ENCODE measurements at regions not wholly inside any gene's neighbourhood (a gene's known extent, or its start where the extent isn't known, plus 50 kb on each side); places are given as distances from the start of the nearest gene placed in this dataset.
"Not testable (repeated sequence)": the region's sequence is repeated elsewhere in the genome, so short reads cannot be mapped to it uniquely, and the experiment has no call there.

DNA sequence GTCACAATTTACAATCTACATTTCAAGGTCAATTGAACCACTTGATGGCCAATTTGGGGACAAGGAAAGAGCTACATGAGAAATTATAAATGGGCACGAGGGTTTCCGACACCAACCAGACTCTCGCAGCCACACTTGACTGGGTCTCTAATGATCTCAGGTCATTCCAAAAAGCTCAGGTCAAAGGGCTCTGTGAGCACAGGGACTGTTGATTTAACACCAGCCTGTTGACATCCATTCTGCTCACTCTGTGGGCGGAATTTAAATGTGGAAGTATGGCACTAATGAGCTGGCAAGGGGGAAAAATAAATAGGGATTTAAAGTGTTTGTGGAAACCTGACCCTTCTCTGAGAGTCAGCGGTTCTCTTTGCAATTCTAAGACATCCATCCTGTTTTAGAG lies 810.7 kb upstream of the AUTS2 start:
- no peak for DNase-seq (ENCODE audit: low spot score)

DNA sequence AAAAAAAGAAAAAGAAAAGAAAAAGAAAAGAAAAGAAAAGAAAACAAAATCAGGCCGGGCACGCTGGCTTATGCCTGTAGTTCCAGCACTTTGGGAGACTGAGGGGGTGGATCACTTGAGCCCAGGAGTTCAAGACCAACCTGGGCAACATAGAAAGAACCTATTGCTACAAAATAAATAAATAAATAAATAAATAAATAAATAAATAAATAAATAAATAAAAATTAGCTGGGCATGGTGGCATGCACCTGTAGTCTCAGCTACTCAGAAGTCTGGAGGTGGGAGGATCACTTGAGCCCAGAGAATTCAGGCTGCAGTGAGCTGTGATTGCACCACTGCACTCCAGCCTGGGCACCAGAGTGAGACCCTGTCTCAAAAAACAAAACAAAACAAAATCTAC lies 809.7 kb upstream of the AUTS2 start:
- DNase-seq (ENCODE audit: low spot score) = not testable (repeated sequence)

DNA sequence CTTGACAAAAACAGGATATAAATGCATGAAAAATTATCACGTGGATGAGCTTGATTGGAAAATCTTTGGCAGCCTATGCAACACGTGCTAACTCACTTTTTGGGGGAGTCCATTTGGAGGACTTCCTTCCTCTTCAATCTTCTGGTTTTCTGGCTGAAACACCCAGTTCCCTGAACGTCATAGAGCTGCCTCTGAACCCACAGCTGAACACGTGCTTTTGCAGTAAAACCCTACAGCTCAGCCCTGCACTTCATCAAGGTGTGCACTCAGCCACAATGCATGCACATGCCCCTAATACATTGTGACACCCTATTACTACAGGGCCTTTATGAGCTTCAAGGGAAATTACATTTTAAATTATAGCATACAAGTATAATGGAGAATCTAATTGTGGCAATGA lies 808.7 kb upstream of the AUTS2 start:
- DNase-seq (ENCODE audit: low spot score) = no peak

DNA sequence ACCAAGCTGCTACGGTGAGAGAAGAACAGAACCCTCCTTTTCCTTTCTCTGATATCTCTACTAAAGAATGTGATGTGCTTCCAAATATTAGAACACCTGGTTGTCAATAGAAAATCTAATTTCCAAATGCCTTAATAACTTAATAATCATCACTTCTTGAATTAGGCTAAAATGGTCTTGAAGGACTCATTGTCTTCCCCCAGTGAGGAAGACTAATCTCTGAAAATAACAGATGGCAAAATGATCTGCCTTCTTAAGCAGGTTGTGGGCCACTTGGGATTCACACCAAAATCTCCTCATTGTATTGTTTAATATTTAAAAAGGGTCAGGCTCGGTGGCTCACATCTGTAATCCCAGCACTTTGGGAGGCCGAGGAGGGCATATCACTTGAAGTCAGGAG lies 805.9 kb upstream of the AUTS2 start:
- DNase-seq (ENCODE audit: low spot score) = no peak

DNA sequence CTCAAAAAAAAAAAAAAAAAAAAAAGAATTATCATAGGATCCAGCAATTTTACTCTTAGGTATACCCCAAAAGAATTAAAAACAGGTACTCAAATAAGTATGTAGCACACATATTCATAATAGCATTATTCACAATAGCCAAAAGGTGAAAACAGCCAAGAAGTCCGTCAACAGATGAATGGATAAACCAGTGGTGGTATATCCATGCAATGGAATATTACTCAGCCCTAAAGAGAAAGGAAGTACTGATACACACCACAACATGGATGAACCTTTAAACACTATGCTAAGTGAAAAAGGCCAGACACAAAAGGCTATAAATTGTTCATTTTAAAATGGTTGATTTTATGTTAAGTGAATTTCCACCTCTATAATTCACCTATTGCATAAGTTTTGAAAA lies 804.8 kb upstream of the AUTS2 start:
- DNase-seq (ENCODE audit: low spot score) = no peak

DNA sequence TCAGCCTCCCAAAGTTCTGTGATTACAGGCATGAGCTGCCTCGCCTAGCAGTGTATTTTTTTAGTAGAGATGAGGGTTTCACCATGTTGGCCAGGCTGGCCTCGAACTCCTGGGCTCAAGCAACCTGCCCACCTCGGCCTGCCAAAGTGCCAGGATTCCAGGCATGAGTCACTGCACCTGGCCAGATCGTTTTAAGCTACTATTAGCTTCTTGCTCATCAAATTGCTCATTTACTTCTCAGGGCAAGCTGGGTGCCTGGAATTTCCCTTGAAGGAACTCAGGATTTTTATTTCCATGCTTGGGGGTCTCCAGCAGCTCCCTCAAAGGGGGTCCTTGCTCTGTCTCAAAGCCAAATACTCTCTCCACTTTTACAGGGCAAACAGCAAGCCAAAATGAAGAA lies 798.0 kb upstream of the AUTS2 start:
- no peak for DNase-seq (ENCODE audit: low spot score)

DNA sequence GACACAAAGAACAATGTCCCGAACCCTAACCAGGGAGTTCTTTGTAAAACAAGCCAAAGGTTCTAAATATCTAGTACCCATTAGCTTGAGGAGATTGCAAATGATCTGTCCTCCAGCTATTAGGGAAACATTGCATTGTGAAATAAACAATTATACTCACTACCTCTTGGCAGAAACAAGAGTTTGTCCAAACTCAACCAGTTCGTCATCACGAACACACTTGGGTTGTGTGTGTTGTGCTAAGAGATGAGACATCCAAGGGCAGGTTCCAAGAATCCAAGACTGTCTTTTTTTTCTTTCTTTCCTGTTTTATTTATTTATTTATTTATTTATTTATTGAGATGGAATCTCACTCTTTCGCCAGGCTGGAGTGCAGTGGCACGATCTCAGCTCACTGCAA lies 793.1 kb upstream of the AUTS2 start:
- DNase-seq (ENCODE audit: low spot score) = no peak

GRCh38 chr7:68807666-68808065 lies 790.6 kb upstream of the AUTS2 start:
- no peak for DNase-seq (ENCODE audit: low spot score)

DNA sequence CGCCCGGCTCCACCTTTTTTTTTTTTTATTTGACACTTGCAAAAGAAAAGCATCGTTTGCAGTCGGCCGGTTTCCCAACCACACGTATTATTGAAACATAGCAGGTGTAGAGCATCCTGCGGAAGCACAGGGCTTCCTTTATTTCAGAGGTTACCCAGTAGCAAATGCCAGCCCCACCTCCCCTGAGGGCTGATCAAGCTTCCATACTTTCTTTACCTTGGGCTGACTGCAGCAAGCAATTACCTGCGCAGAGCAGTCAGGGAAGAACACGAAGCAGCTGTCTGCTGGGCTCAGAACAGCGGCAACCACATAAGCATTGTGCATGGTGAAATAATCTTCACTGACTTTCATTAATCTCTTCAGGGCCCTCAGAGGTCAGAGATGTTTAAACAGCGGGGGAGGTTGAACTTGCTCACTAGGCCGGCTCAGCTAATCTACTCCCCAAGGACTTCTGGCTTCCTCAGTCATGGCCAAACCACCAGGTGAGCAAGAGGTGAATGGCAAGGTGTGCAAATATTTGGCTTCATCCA lies 784.7 kb upstream of the AUTS2 start:
- no peak for DNase-seq (ENCODE audit: low spot score)

DNA sequence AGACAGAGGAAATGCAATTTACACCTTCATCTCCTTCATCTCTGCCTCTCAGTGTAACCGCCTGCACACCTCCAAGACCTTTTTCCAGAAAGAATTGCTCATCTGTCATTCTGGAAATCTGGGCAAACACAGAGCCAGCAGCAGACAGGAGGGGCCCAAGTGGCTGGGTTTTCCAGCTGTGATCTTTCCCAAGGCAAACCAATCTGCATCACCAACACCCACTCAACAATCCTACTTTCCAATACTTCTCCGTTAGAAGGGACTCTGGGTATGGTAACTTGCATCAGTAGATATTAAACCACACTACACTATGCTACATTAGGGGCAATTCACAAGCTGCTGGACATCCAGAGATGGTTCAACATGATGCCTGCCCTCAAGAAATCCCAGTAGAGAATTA lies 781.8 kb upstream of the AUTS2 start:
- no peak for DNase-seq (ENCODE audit: low spot score)

- DNase-seq (ENCODE audit: low spot score) = no peak
Measured at GRCh38 chr7:68820321-68820720, 778.0 kb upstream of the AUTS2 start.

DNA sequence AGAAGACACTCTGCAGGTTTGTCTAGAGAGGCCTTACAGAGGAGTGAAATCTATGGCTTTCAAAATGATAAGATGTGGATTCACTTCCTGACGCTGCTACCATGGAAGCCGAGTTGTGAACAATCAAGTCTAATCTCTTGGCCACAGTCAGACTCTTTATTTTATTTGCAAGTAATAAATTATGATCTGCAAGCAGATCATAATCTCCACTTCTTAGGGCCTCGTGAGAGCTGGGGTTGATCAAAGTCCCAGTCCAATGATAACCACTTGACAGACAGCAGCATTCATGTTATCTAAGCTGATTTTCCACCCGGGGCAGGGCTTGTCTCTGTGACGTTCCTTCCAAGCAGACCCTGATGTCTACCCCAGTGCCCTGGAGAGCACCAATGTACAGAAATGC lies 776.4 kb upstream of the AUTS2 start:
- no peak for DNase-seq (ENCODE audit: low spot score)

DNA sequence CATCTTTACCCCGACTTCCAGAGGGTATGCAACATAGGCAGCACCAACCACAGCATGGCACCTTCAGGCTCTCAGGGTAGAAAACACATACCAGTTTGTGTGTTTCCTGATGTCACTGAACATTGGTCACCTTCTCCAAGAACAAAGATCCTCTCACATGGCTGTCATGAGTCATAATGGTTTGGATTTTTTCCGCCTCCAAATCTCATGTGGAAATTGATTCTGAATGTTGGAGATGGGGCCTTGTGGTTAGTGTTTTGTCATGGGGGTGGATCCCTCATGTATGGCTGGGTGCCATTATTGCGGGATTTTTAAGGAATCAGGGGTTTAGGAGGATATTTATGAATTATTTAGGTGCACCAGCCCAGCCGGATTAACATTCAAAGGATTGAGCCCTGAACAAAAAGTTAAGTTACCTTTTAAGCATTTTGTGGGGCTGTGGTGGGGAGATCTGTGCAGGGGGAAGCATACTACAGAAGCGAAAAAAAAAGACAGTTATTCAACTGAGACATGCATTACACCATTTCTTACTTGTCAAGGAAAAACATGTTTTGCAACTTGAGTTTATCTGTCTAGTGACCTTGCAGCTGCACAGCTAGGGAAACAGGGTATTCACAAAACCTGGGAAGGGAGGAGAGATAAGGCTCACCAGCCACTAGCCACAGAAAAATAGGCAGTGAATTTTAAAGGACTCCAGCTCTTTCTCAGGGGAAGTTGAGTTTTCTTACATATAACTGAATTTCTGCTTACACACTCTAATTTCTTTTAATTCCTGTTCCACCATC lies 774.1 kb upstream of the AUTS2 start:
- no peak for DNase-seq (ENCODE audit: low spot score)

DNA sequence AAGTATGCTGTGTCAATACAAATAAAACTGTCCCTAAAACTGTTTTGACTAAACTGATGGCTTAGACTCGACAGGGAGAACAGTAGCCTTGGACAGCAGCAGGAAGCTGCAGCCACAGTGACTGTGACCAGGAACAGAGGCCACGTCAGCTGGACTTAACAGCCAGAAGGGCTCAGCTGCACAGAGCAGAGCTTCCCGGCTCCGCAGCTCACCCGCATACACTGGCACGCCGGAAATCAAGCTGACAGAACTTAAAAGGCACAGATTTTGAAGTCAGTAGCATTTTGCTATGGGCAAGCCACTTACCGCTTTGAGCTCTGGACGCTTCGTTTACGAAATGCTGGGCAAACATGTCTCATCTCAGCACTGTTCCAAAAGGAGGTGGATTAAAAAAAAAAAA lies 769.7 kb upstream of the AUTS2 start:
- no peak for DNase-seq (ENCODE audit: low spot score)

DNA sequence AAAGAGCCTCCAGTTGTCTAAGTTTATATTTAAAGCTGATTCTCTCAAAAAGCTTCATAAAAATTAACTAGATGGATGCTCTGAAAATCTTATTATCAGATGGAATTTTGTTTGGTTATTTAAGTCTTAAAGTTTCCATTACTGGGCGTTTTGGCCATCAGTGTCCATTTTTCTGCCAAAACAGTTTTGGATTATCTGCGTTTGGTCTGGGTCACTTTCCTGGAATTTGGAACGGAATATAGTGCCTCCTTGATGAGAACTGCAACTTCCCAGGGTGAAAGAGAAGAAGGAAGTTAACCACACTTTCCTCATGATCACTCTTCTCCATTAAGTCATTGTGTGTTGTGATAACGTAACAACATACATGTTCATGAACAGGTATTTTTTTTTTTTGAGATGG lies 764.9 kb upstream of the AUTS2 start:
- DNase-seq (ENCODE audit: low spot score) = no peak

GRCh38 chr7:68839014-68839413 lies 759.3 kb upstream of the AUTS2 start:
- no peak for DNase-seq (ENCODE audit: low spot score)

DNA sequence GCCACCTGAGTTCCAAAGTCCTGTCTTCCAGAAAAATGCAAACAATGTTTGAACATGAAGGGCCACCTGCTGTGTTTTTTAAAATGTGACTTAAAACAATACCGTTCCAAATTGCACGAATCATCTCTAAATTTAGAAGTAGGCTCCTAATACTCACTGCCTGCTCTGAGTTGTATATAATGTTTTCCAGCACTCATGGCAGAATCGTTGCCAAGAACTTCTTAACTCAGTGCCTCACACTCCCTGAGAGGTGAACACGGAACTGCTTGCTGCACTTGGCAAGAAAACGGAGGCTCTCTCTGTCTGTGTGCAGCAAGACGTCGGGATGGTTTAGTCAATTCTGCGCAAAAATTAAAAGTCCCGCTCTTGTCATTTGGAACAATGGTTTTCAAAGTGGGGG lies 757.3 kb upstream of the AUTS2 start:
- no peak for DNase-seq (ENCODE audit: low spot score)

GRCh38 chr7:68843985-68844384 lies 754.3 kb upstream of the AUTS2 start:
- not testable (repeated sequence) for DNase-seq (ENCODE audit: low spot score)

DNA sequence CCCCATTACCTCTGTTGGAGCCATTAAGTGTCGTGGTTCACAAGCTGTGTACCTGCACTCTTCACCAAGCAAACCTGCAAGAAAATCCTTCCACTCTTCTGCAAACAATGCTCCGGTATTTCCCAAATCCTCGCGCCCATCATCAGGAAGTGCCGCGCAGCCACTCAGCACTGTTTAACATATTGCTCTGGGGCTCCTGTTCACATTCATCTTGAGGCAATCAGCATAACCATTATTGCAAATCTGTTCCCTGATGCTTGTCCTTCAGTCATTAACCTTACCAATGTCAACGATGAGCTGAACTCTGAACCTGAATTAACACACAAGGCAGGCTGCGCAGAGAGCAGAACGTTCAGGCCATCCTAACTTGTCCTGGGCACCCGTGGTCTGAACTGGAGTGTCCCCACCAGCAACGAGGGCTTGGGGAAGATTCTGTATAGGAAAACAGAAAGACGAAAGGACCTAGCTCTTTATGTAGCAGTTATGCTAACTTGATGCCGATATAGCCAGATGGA lies 751.4 kb upstream of the AUTS2 start:
- DNase-seq (ENCODE audit: low spot score) = no peak

- no peak for DNase-seq (ENCODE audit: low spot score)
Measured at GRCh38 chr7:68853254-68853653, 745.0 kb upstream of the AUTS2 start.

DNA sequence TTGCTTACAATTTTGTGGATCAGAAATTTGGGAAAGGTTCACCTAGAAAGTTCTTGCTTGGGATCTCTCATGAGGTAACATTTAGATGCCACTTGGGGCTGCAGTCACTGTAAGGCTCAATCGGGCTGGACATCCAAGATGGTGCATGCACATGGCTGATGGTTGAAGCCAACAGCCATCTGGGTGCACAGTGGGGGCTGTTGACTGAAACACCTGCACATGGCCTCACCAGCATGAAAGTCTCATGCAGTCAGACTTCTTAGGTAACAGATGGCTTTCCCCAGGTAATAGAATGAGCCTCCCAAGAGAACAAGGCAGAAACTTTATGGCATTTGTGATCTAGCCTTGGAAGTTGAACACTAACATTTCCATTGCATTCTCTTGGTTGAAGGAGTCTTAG lies 740.7 kb upstream of the AUTS2 start:
- DNase-seq (ENCODE audit: low spot score) = no peak

GRCh38 chr7:68858497-68858896 lies 739.8 kb upstream of the AUTS2 start:
- DNase-seq (ENCODE audit: low spot score) = no peak

DNA sequence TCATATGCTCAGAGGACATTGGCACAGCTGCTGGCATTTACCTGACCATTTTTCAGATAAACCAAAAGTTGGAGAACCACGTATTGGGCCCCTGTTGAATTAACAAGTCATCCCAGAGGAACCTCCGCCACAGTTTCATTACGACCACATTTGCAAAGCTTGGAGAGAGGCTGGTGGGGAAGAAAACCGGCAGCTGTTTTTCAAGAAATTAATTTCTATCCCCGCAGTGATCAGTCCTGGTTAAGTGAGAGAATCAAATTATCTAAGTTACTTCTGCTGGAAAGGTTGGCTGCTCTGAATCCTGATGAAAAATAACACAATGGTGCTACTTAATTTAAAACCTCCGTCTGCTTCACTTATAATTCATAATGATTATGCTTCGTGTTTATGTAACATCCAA lies 737.1 kb upstream of the AUTS2 start:
- DNase-seq (ENCODE audit: low spot score) = no peak

All from mesenteric fat pad (tissue), 1 donor.